ENCODE measurements at regions not wholly inside any gene's neighbourhood (a gene's known extent, or its start where the extent isn't known, plus 50 kb on each side); places are given as distances from the start of the nearest gene placed in this dataset.

DNA sequence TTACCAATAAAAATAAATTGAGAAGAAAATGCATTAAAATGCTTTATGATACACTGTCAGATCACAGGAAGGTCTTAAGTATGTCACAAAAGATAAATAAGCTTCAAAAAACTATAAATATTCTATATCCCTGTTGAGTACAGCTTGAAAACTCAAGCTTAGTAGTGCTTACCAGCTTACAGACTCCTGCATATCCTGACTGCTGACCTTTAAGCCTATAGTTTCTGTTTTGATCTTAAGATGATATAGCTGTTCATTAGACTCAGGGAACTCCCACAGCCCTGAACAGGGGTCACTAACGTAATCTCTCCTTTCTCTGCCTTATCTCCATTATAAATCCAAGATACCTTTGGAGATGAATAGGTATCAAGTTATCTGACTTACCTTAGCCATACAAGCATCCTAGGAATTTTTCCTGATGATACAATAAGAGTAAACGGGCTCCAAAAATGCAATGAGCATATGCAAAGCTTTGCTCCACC lies 93.7 kb upstream of the RBBP8 start:
- Histone ChIP-seq H3K27me3 (no peaks in the 10 kb centered on the region), H3K9me3 (no peaks in the 10 kb centered on the region), H3K4me1 (peaks cover 9% of the 10 kb centered on the region), H3K4me3 (no peak overlapping the region), H3K36me3 (no peaks in the 10 kb centered on the region), H3K27ac (no peak overlapping the region)
- no peak for DNase-seq (ENCODE audit: low spot score in 2 of 2)
- WGBS, result 57% methylated on average over 2 of the region's 2 CpGs
- TF ChIP-seq EP300 (IDR thresholded peaks at IDR 0.05), result no peak
- no peak for TF ChIP-seq POLR2A (IDR thresholded peaks at IDR 0.05)
- TF ChIP-seq CTCF (IDR thresholded peaks at IDR 0.05), result no peak
- TF ChIP-seq POLR2AphosphoS5 (IDR thresholded peaks at IDR 0.05), result no peak

DNA sequence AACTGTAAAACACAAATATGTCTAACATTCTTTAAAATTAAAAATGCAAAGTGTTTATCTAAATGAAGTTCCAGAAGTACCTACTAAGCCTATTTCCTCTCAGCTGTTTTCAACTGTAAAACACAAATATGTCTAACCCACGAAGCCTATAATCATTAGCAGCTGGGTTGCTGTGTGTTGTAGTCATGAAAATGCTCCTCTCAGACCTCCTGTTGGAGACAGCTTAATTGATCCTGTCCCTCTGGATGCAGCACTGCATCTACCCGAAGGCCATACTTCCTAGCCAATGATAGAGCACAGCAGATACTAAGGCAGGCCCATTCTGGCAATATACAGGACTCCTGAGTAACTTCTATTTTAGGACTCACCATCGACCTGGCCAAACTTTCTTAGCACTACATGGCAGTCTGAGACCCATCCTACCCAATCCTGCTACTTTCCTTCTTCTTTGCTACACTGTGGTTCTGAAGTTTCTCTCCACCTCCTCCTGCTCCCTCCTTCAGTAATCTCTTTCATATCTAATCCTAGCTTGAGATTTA lies 92.5 kb upstream of the RBBP8 start:
- H3K36me3 ChIP-seq, result no peaks in the 10 kb centered on the region
- 61% methylated on average over 2 of the region's 3 CpGs for WGBS
- no peak for DNase-seq (ENCODE audit: low spot score in 2 of 2)
- no peaks in the 10 kb centered on the region for H3K27me3 ChIP-seq
- H3K4me3 ChIP-seq, result no peak overlapping the region
- no peak overlapping the region for H3K27ac ChIP-seq
- TF ChIP-seq EP300 (IDR thresholded peaks at IDR 0.05), result no peak
- TF ChIP-seq POLR2A (IDR thresholded peaks at IDR 0.05), result no peak
- TF ChIP-seq POLR2AphosphoS5 (IDR thresholded peaks at IDR 0.05), result no peak
- no peak for TF ChIP-seq CTCF (IDR thresholded peaks at IDR 0.05)
- H3K9me3 ChIP-seq, result no peaks in the 10 kb centered on the region
- H3K4me1 ChIP-seq, result peaks cover 12% of the 10 kb centered on the region

DNA sequence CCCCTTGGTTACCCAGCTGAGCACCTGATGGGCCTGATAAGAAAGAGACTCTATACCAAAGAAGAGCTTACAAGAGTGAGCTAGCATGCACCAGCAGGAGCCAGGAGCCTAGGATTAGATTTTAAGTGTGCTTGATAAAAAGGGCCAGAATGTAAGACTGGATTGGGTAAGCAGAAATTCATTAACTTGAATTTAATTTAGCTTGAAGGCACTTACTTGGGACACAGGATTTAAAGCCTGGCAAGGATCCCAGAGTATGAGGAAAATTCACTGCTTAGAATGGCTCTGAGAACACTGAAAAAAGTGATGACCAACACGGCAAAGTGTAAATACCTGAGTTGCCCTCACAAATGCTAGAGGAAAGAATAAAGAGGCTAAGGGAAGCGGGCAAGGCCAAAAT lies 91.3 kb upstream of the RBBP8 start:
- WGBS, result 80% methylated on average over 2 of the region's 2 CpGs
- no peak overlapping the region for H3K27ac ChIP-seq
- H3K4me3 ChIP-seq, result no peak overlapping the region
- peaks cover 22% of the 10 kb centered on the region for H3K4me1 ChIP-seq
- H3K9me3 ChIP-seq, result no peaks in the 10 kb centered on the region
- DNase-seq (ENCODE audit: low spot score in 2 of 2), result no peak
- no peaks in the 10 kb centered on the region for H3K36me3 ChIP-seq
- H3K27me3 ChIP-seq, result no peaks in the 10 kb centered on the region
- no peak for TF ChIP-seq POLR2A (IDR thresholded peaks at IDR 0.05)
- no peak for TF ChIP-seq EP300 (IDR thresholded peaks at IDR 0.05)
- TF ChIP-seq CTCF (IDR thresholded peaks at IDR 0.05), result no peak
- TF ChIP-seq POLR2AphosphoS5 (IDR thresholded peaks at IDR 0.05), result no peak

GRCh38 chr18:22844190-22844589 lies 88.9 kb upstream of the RBBP8 start:
- Histone ChIP-seq H3K9me3 (no peaks in the 10 kb centered on the region), H3K36me3 (no peaks in the 10 kb centered on the region), H3K4me3 (no peak overlapping the region), H3K27ac (no peak overlapping the region), H3K4me1 (peaks cover 36% of the 10 kb centered on the region), H3K27me3 (no peaks in the 10 kb centered on the region)
- no peak for TF ChIP-seq POLR2AphosphoS5 (IDR thresholded peaks at IDR 0.05)
- TF ChIP-seq CTCF (IDR thresholded peaks at IDR 0.05), result no peak
- no peak for TF ChIP-seq POLR2A (IDR thresholded peaks at IDR 0.05)
- TF ChIP-seq EP300 (IDR thresholded peaks at IDR 0.05), result no peak
- no peak for DNase-seq (ENCODE audit: low spot score in 2 of 2)
- 35% methylated on average over 2 of the region's 2 CpGs for WGBS

- Histone ChIP-seq H3K27me3 (no peaks in the 10 kb centered on the region), H3K36me3 (no peaks in the 10 kb centered on the region), H3K4me1 (peaks cover 36% of the 10 kb centered on the region), H3K27ac (no peak overlapping the region), H3K4me3 (no peak overlapping the region), H3K9me3 (no peaks in the 10 kb centered on the region)
- TF ChIP-seq POLR2AphosphoS5 (IDR thresholded peaks at IDR 0.05), result no peak
- TF ChIP-seq POLR2A (IDR thresholded peaks at IDR 0.05), result no peak
- no peak for TF ChIP-seq EP300 (IDR thresholded peaks at IDR 0.05)
- TF ChIP-seq CTCF (IDR thresholded peaks at IDR 0.05), result no peak
- no peak for DNase-seq (ENCODE audit: low spot score in 2 of 2)
- 44% methylated on average over 2 of the region's 2 CpGs for WGBS
Measured at GRCh38 chr18:22844628-22845027, 88.5 kb upstream of the RBBP8 start.

Data from suprapubic skin (tissue), 4 donors.